ENCODE measurements at regions not wholly inside any gene's neighbourhood (a gene's known extent, or its start where the extent isn't known, plus 50 kb on each side); places are given as distances from the start of the nearest gene placed in this dataset.

DNA sequence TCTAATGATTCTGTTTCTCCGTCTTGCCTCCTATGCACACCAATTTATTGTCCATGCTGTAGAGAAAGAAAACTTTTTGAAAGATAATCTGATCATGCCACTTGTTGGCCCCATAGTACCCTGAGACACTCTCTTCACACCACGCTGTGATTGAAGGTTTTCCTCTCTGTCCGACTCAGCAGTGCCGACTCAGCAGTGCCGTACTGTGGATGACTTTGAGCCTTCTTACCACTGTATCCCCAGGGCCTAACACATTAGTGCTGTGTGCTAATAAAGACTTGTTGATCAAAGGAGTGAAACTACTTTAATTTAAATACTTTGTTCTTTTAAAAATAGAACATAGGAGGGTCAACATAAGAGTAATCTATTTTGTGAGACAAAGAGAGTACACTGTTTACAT lies 429.6 kb downstream of the KLF12 start:
- no peak for DNase-seq (ENCODE audit: low spot score)
- H2AFZ ChIP-seq (ENCODE audit: low read length) = no peak overlapping the region
- TF ChIP-seq, protein P1, sequence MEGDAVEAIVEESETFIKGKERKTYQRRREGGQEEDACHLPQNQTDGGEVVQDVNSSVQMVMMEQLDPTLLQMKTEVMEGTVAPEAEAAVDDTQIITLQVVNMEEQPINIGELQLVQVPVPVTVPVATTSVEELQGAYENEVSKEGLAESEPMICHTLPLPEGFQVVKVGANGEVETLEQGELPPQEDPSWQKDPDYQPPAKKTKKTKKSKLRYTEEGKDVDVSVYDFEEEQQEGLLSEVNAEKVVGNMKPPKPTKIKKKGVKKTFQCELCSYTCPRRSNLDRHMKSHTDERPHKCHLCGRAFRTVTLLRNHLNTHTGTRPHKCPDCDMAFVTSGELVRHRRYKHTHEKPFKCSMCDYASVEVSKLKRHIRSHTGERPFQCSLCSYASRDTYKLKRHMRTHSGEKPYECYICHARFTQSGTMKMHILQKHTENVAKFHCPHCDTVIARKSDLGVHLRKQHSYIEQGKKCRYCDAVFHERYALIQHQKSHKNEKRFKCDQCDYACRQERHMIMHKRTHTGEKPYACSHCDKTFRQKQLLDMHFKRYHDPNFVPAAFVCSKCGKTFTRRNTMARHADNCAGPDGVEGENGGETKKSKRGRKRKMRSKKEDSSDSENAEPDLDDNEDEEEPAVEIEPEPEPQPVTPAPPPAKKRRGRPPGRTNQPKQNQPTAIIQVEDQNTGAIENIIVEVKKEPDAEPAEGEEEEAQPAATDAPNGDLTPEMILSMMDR (conservative IDR thresholded peaks at IDR 0.05; ENCODE audit: low read length) = no peak
- TF ChIP-seq EZH2phosphoT487 (IDR thresholded peaks at IDR 0.05; ENCODE audit: borderline replicate concordance, low read depth, low read length) = no peak
- peaks cover 7% of the 10 kb centered on the region; the same call in 1 of the 2 replicates for H3K36me3 ChIP-seq (ENCODE audit: insufficient read depth, low read length)
- no peaks in the 10 kb centered on the region for H4K20me1 ChIP-seq (ENCODE audit: insufficient read depth, low read length)
- H3K9me3 ChIP-seq (ENCODE audit: low read length) = no peaks in the 10 kb centered on the region
- H3K27ac ChIP-seq (ENCODE audit: low read depth, low read length, poor library complexity, severe bottlenecking) = no peak overlapping the region
- H3K4me1 ChIP-seq (ENCODE audit: insufficient read depth, low read length, poor library complexity, severe bottlenecking) = peaks cover 10% of the 10 kb centered on the region
- H3K4me2 ChIP-seq (ENCODE audit: low read length) = no peak overlapping the region
- no peak overlapping the region for H3K4me3 ChIP-seq (ENCODE audit: low read depth, low read length, poor library complexity, severe bottlenecking)
- intact Hi-C loops (cut with micrococcal nuclease; ENCODE audit: unreplicated experiment) = no loop called here
- ChIA-PET CTCF (ENCODE audit: unreplicated experiment) (interaction anchor here (0.6 kb wide), 1 partner anchor 314 kb away, joined by 3 read pairs; no protein-coding TSS in a partner anchor), POLR2A (no interaction called here)
- BruUV-seq (replicated peaks) = no TSS peak
- no peaks in the 10 kb centered on the region for H3K9me2 ChIP-seq (ENCODE audit: insufficient read depth, low read length)
- H3K79me2 ChIP-seq (ENCODE audit: insufficient read depth, low read depth, low read length) = no peaks in the 10 kb centered on the region

DNA sequence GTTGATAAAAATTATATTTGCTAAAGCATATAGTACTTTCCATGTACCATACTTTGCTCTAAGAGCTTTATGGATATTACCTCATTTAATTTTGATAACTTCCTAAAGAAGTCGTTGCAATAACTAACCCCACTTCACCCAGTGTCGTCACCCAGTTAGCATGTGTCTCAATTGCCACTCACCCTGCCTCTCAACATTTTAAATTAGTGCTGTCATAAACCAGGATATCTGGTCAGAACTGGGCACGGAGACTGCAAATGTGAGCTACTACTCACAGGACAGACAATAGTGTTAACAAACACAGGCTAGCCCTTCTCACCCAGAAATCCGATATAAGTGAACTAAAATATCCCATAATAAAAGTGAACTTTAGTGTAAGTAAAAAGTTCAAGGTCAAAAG lies 430.6 kb downstream of the KLF12 start:
- POLR2A ChIA-PET = no interaction called here
- intact Hi-C loops (cut with micrococcal nuclease; ENCODE audit: unreplicated experiment) = no loop called here
- Histone ChIP-seq H3K4me3 (ENCODE audit: low read depth, low read length, poor library complexity, severe bottlenecking) (no peak overlapping the region), H3K4me2 (ENCODE audit: low read length) (no peak overlapping the region), H3K4me1 (ENCODE audit: insufficient read depth, low read length, poor library complexity, severe bottlenecking) (peaks cover 10% of the 10 kb centered on the region), H3K9me3 (ENCODE audit: low read length) (no peaks in the 10 kb centered on the region), H2AFZ (ENCODE audit: low read length) (no peak overlapping the region), H3K36me3 (ENCODE audit: insufficient read depth, low read length) (peaks cover 7% of the 10 kb centered on the region; the same call in 1 of the 2 replicates), H3K9me2 (ENCODE audit: insufficient read depth, low read length) (no peaks in the 10 kb centered on the region), H3K79me2 (ENCODE audit: insufficient read depth, low read depth, low read length) (no peaks in the 10 kb centered on the region), H3K27ac (ENCODE audit: low read depth, low read length, poor library complexity, severe bottlenecking) (no peak overlapping the region), H4K20me1 (ENCODE audit: insufficient read depth, low read length) (no peaks in the 10 kb centered on the region)
- TF ChIP-seq, protein P1 (conservative IDR thresholded peaks at IDR 0.05; ENCODE audit: low read length) = no peak
- no peak for TF ChIP-seq EZH2phosphoT487 (IDR thresholded peaks at IDR 0.05; ENCODE audit: borderline replicate concordance, low read depth, low read length)
- CTCF ChIA-PET (ENCODE audit: unreplicated experiment) = no interaction called here
- no peak for DNase-seq (ENCODE audit: low spot score)
- BruUV-seq (replicated peaks) = no TSS peak

DNA sequence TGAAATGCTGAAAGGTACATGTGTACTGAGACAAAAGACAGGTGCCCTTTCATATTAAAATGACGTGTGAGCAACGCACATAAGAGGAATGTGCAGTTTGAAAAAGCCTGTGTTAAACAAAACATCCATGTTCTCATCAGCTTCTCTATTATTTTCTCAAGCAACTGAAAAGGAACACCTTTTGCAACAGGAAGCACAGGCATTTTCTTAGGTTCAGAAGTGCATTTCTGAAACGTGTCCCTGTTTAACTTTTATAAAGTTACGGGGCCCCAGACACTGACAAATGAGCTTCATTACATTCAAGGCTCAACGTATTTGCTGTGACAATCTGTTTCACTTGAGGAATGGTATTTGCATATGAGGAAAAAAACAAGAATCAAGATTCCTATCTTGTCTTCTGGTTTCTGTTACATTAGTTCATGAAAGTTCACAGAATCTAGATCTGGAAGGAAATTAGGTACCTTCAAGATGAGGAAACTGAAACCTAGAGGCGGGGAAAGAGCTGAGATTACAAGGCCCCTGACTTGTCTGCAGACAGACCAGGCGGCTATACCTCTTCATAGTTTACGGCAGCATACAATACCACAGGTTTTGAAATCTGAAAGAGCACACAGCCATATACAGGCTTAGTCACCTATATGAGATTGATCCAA lies 431.7 kb downstream of the KLF12 start:
- POLR2A ChIA-PET = interaction anchor here (0.6 to 1.1 kb wide), 5 partner anchors 9 to 584 kb away, joined by 3 to 7 read pairs (median 3); no protein-coding TSS in a partner anchor
- intact Hi-C loops (cut with micrococcal nuclease; ENCODE audit: unreplicated experiment) = no loop called here

More for the DNA sequence above, 431.7 kb downstream of the KLF12 start:
- Histone ChIP-seq H3K27ac (ENCODE audit: low read depth, low read length, poor library complexity, severe bottlenecking) (no peak overlapping the region), H3K36me3 (ENCODE audit: insufficient read depth, low read length) (peaks cover 7% of the 10 kb centered on the region; the same call in 1 of the 2 replicates), H3K9me3 (ENCODE audit: low read length) (no peaks in the 10 kb centered on the region), H3K4me1 (ENCODE audit: insufficient read depth, low read length, poor library complexity, severe bottlenecking) (peaks cover 10% of the 10 kb centered on the region), H2AFZ (ENCODE audit: low read length) (peak overlapping the region; percentile 23; the same call in 1 of the 2 replicates), H3K4me2 (ENCODE audit: low read length) (peak overlapping the region; percentile 40; the same call in 1 of the 2 replicates), H3K79me2 (ENCODE audit: insufficient read depth, low read depth, low read length) (no peaks in the 10 kb centered on the region), H3K4me3 (ENCODE audit: low read depth, low read length, poor library complexity, severe bottlenecking) (no peak overlapping the region), H4K20me1 (ENCODE audit: insufficient read depth, low read length) (no peaks in the 10 kb centered on the region), H3K9me2 (ENCODE audit: insufficient read depth, low read length) (no peaks in the 10 kb centered on the region)
- DNase-seq (ENCODE audit: low spot score) = peak; percentile 33
- TF ChIP-seq, protein P1 (conservative IDR thresholded peaks at IDR 0.05; ENCODE audit: low read length) = no peak
- no peak for TF ChIP-seq EZH2phosphoT487 (IDR thresholded peaks at IDR 0.05; ENCODE audit: borderline replicate concordance, low read depth, low read length)
- no TSS peak for BruUV-seq (replicated peaks)
- CTCF ChIA-PET (ENCODE audit: unreplicated experiment) = no interaction called here
